Raji (cell line): ENCODE measurements at regions not wholly inside any gene's neighbourhood (a gene's known extent, or its start where the extent isn't known, plus 50 kb on each side); places are given as distances from the start of the nearest gene placed in this dataset.

Experiments
- POLR2A ChIP-seq: IDR thresholded peaks from 2 replicates; pipeline ENCODE4 v1.6.1; 2011; ENCODE audit warnings: low read depth, low read length, control low read depth; ENCODE audit not compliant: insufficient read depth

- TF ChIP-seq POLR2A, result no peak
Measured at GRCh38 chr2:129334696-129335410, 644.6 kb upstream of the RAB6C start.

- no peak for TF ChIP-seq POLR2A
Measured at GRCh38 chr2:129336276-129336675, 643.2 kb upstream of the RAB6C start.

GRCh38 chr2:129337076-129337475 is 642.4 kb upstream of the RAB6C start:
- TF ChIP-seq POLR2A, result no peak

GRCh38 chr2:129345540-129345939 is 633.9 kb upstream of the RAB6C start:
- no peak for TF ChIP-seq POLR2A

- TF ChIP-seq POLR2A, result no peak
Measured at GRCh38 chr2:129347486-129348217, 631.8 kb upstream of the RAB6C start.

GRCh38 chr2:129354631-129355030 is 624.8 kb upstream of the RAB6C start:
- TF ChIP-seq POLR2A, result no peak

GRCh38 chr2:129361688-129362087 is 617.8 kb upstream of the RAB6C start:
- TF ChIP-seq POLR2A, result no peak

GRCh38 chr2:129366263-129366662 is 613.2 kb upstream of the RAB6C start:
- no peak for TF ChIP-seq POLR2A

- TF ChIP-seq POLR2A, result no peak
Measured at GRCh38 chr2:129367107-129367506, 612.4 kb upstream of the RAB6C start.

- TF ChIP-seq POLR2A, result no peak
Measured at GRCh38 chr2:129369437-129369836, 610.0 kb upstream of the RAB6C start.

- TF ChIP-seq POLR2A, result no peak
Measured at GRCh38 chr2:129374452-129374851, 605.0 kb upstream of the RAB6C start.

GRCh38 chr2:129375632-129376425 is 603.6 kb upstream of the RAB6C start:
- TF ChIP-seq POLR2A, result no peak

GRCh38 chr2:129376426-129377077 is 602.9 kb upstream of the RAB6C start:
- TF ChIP-seq POLR2A, result no peak

GRCh38 chr2:129377078-129377469 is 602.4 kb upstream of the RAB6C start:
- TF ChIP-seq POLR2A, result no peak

GRCh38 chr2:129378186-129378585 is 601.3 kb upstream of the RAB6C start:
- no peak for TF ChIP-seq POLR2A
